ENCODE measurements at regions not wholly inside any gene's neighbourhood (a gene's known extent, or its start where the extent isn't known, plus 50 kb on each side); places are given as distances from the start of the nearest gene placed in this dataset.
"Not testable (repeated sequence)": the region's sequence is repeated elsewhere in the genome, so short reads cannot be mapped to it uniquely, and the experiment has no call there.

DNA sequence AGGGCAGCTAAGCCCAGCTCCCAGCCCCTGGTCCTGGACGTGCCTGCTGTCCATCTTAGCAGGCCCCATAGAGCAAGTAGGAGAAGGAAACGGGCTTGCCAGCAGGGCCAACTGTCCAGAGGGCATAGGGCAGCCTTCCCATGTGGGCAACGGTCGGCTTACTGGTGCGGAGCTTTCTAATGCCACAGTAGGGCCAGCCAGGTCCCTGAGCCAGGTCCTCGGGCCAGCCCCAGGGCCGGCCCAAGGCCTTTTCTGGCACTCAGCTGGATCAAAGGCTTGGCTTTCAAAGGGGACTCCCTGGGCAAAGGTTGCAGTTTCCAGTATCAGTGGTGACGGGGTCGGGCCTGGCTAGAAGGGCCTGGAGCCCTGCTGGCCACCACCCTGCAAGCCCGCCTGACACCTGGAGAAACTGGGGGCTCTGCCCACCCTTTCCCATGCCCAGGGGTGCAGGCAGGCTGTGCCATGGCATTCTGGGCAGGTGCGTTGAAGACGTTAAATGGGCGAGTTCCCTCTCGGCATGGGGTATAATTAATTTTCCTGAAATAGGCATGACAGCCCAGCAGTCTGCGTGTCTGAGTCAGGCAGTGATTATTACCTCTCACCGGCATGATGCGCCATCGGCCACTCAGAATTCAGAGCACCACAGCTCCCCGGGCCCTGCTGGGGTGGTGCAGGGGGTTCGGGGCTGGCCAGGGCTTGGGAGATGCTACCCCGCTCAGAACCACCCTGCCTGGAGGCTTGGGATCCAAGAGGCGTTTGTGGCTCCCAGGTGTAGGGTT, 4387.3 kb upstream of the TPTE start:
- H4K20me1 ChIP-seq (ENCODE audit: control insufficient read depth, extremely low read depth, insufficient read depth, low read length); H3K36me3 ChIP-seq (ENCODE audit: control insufficient read depth, insufficient read depth, low read length); DNase-seq (ENCODE audit: low read depth in 2 of 2); H3K27ac ChIP-seq (ENCODE audit: insufficient read depth, low read length); H3K9ac ChIP-seq (ENCODE audit: insufficient read depth, low read length); H3K4me1 ChIP-seq (ENCODE audit: control insufficient read depth, extremely low read depth, insufficient read depth, low read length); H3K4me3 ChIP-seq (replicated peaks in 1 of 4; ENCODE audit: control extremely low read depth in 1 of 4, insufficient read depth in 1 of 4, low read depth in 3 of 4, low read length in 4 of 4); H3K9me3 ChIP-seq (ENCODE audit: control insufficient read depth, insufficient read depth, low read depth, low read length); H3K27me3 ChIP-seq (ENCODE audit: control insufficient read depth, insufficient read depth, low read length); H2AFZ ChIP-seq (ENCODE audit: low read length); H3K79me2 ChIP-seq (ENCODE audit: control insufficient read depth, insufficient read depth, low read length); H3K4me2 ChIP-seq (ENCODE audit: extremely low read depth, insufficient read depth, low read length): not testable (repeated sequence)

DNA sequence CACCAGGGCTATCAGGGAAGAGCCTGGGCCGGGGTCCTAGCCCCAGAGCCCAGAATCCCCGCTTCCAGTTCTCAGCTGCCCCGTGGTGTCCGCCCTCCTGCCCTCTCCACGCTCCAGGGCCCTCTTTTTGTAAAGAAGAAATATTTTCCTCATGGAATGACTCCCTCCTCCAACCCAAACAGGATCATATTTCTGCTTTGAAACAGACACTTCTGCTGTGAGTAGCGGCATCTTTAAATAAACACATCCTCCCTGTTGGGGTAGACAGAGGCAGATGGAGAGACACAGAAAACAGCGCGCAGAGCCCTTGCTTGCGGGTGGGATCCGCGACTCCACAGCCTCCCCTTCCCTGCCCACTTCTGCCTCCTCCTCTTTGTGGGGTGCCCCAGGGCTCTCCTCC, 4384.7 kb upstream of the TPTE start:
- H3K4me1 ChIP-seq (ENCODE audit: control insufficient read depth, extremely low read depth, insufficient read depth, low read length); H3K27me3 ChIP-seq (ENCODE audit: control insufficient read depth, insufficient read depth, low read length); H3K9me3 ChIP-seq (ENCODE audit: control insufficient read depth, insufficient read depth, low read depth, low read length); H3K4me3 ChIP-seq (replicated peaks in 1 of 4; ENCODE audit: control extremely low read depth in 1 of 4, insufficient read depth in 1 of 4, low read depth in 3 of 4, low read length in 4 of 4); DNase-seq (ENCODE audit: low read depth in 2 of 2); H4K20me1 ChIP-seq (ENCODE audit: control insufficient read depth, extremely low read depth, insufficient read depth, low read length); H3K27ac ChIP-seq (ENCODE audit: insufficient read depth, low read length); H3K9ac ChIP-seq (ENCODE audit: insufficient read depth, low read length); H2AFZ ChIP-seq (ENCODE audit: low read length); H3K36me3 ChIP-seq (ENCODE audit: control insufficient read depth, insufficient read depth, low read length); H3K4me2 ChIP-seq (ENCODE audit: extremely low read depth, insufficient read depth, low read length); H3K79me2 ChIP-seq (ENCODE audit: control insufficient read depth, insufficient read depth, low read length): not testable (repeated sequence)

DNA sequence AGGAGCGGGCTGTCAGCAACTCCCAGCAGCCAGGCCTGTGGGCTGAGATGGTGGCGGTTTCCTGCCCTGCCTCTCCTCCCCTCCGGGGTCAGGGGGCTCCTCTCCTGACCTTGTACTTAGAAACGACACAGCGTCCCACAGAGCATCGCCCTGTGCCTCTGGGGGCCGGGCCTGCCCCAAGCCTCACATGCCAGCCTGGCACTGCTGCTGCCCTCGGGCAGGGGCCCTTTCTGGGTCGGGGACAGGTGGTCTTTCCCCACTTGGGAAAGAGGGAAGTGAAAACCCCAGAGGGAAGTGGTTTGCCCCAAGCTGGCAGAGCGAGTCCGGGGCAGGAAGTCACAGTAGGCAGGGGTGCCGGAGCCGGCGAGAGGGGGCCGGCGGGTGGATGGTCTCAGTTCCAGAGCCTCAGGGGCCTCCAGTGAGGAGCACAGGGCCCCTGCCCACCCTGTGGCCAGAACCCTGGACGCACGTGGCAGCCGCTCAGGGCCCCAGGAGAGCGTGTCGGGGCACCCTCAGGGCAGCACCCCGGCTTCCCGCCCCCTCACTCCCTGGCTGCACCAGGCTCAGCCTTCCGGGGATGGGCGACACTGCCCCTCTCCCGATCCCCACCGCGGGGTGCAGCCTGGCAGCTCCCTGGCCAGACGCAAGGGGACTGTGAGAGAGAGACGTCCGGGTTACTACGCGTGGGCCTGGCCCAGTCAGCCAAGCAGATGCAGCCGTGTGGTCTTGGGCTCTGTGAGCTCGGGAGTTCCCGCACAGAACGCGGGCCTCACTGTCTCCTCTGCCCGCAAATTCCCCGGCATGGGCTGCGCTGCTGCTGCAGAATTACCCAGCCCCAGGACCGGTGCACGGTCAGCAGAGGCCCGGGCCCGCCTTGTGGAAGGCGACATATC, 4382.9 kb upstream of the TPTE start:
- DNase-seq (ENCODE audit: low read depth in 2 of 2); H3K4me3 ChIP-seq (replicated peaks in 1 of 4; ENCODE audit: control extremely low read depth in 1 of 4, insufficient read depth in 1 of 4, low read depth in 3 of 4, low read length in 4 of 4); H3K4me1 ChIP-seq (ENCODE audit: control insufficient read depth, extremely low read depth, insufficient read depth, low read length); H3K36me3 ChIP-seq (ENCODE audit: control insufficient read depth, insufficient read depth, low read length); H3K4me2 ChIP-seq (ENCODE audit: extremely low read depth, insufficient read depth, low read length); H3K9me3 ChIP-seq (ENCODE audit: control insufficient read depth, insufficient read depth, low read depth, low read length); H3K27ac ChIP-seq (ENCODE audit: insufficient read depth, low read length); H3K27me3 ChIP-seq (ENCODE audit: control insufficient read depth, insufficient read depth, low read length); H2AFZ ChIP-seq (ENCODE audit: low read length); H3K9ac ChIP-seq (ENCODE audit: insufficient read depth, low read length); H3K79me2 ChIP-seq (ENCODE audit: control insufficient read depth, insufficient read depth, low read length); H4K20me1 ChIP-seq (ENCODE audit: control insufficient read depth, extremely low read depth, insufficient read depth, low read length): not testable (repeated sequence)

DNA sequence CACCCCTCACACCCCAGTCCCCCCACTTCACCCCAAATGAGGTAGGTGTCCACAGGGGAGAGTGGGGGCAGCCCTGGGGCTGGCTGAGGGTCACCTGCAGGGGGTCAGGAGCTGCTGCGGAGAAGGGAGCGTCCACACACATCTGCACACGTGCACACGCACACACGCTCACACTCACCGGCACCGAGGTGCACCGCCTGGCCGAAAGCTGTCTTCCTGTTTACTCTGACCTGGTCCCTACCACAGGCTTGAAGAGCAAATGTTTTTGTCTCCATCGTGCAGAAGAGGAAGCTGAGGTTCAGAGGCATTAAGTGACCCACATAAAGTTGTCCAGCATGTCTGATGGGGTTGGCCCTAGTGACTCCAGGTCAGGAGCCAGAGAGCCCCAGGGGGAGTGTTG, 4382.1 kb upstream of the TPTE start:
- not testable (repeated sequence) for H3K4me2 ChIP-seq (ENCODE audit: extremely low read depth, insufficient read depth, low read length); H3K9me3 ChIP-seq (ENCODE audit: control insufficient read depth, insufficient read depth, low read depth, low read length); H3K79me2 ChIP-seq (ENCODE audit: control insufficient read depth, insufficient read depth, low read length); H3K4me1 ChIP-seq (ENCODE audit: control insufficient read depth, extremely low read depth, insufficient read depth, low read length); H3K27ac ChIP-seq (ENCODE audit: insufficient read depth, low read length); DNase-seq (ENCODE audit: low read depth in 2 of 2); H2AFZ ChIP-seq (ENCODE audit: low read length); H3K4me3 ChIP-seq (replicated peaks in 1 of 4; ENCODE audit: control extremely low read depth in 1 of 4, insufficient read depth in 1 of 4, low read depth in 3 of 4, low read length in 4 of 4); H3K27me3 ChIP-seq (ENCODE audit: control insufficient read depth, insufficient read depth, low read length); H3K9ac ChIP-seq (ENCODE audit: insufficient read depth, low read length); H4K20me1 ChIP-seq (ENCODE audit: control insufficient read depth, extremely low read depth, insufficient read depth, low read length); H3K36me3 ChIP-seq (ENCODE audit: control insufficient read depth, insufficient read depth, low read length)

DNA sequence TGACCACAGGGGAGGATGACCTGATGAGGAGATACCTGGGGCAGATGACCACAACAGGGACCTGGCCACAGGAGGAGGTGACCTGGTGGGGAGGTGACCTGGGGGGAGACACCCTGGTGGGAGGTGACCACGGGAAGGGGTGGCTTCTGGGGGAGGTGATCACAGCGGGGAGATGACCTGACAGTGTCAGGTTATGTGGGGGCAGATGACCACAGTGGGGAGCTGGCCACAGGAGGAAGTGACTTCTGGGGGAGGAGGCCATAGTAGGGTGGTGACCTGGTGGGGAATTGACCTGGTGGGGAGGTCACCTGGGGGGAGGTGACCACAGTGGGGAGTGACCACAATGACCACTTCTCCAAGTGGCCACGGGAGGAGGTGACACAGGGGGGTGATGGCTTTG, 4381.5 kb upstream of the TPTE start:
- H2AFZ ChIP-seq (ENCODE audit: low read length); H3K9ac ChIP-seq (ENCODE audit: insufficient read depth, low read length); H3K9me3 ChIP-seq (ENCODE audit: control insufficient read depth, insufficient read depth, low read depth, low read length); H4K20me1 ChIP-seq (ENCODE audit: control insufficient read depth, extremely low read depth, insufficient read depth, low read length); H3K4me1 ChIP-seq (ENCODE audit: control insufficient read depth, extremely low read depth, insufficient read depth, low read length); H3K27ac ChIP-seq (ENCODE audit: insufficient read depth, low read length); H3K27me3 ChIP-seq (ENCODE audit: control insufficient read depth, insufficient read depth, low read length); DNase-seq (ENCODE audit: low read depth in 2 of 2); H3K36me3 ChIP-seq (ENCODE audit: control insufficient read depth, insufficient read depth, low read length); H3K4me2 ChIP-seq (ENCODE audit: extremely low read depth, insufficient read depth, low read length); H3K4me3 ChIP-seq (replicated peaks in 1 of 4; ENCODE audit: control extremely low read depth in 1 of 4, insufficient read depth in 1 of 4, low read depth in 3 of 4, low read length in 4 of 4); H3K79me2 ChIP-seq (ENCODE audit: control insufficient read depth, insufficient read depth, low read length): not testable (repeated sequence)

DNA sequence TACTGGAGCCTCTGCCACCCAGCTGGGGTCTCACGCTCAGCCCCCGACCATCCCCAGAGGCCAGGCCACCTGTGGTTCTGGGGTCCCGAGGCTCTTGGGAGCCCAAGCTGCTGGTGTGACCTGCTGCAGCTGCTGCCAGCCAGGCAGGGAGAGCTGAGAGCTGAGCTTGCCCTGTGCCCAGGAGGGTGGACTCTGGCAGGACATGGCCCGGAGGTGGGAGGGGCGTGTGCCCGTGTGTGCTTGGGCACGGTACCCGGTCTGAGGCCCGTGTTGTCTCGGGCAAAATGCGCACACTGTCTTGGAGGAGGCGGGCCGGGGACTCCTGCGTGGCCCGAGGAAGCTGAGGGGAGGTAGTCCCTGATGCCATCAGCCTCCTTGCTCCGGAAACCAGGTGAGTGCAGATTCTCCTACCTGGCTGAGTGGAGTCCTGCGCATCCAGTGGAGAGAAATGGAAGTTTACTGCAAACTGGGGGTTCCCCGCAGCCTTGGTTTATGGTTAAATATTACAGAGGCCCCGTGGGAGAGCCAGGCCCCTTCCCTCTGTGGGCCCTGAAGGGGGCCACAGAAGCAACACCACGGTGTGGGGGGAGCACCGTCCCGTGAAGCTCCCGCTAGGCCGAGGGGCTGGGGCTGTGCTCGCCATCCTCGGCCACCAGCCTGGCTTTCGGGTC, 4380.8 kb upstream of the TPTE start:
- not testable (repeated sequence) for H3K4me2 ChIP-seq (ENCODE audit: extremely low read depth, insufficient read depth, low read length); H3K79me2 ChIP-seq (ENCODE audit: control insufficient read depth, insufficient read depth, low read length); H3K36me3 ChIP-seq (ENCODE audit: control insufficient read depth, insufficient read depth, low read length); H3K4me1 ChIP-seq (ENCODE audit: control insufficient read depth, extremely low read depth, insufficient read depth, low read length); H2AFZ ChIP-seq (ENCODE audit: low read length); H3K9ac ChIP-seq (ENCODE audit: insufficient read depth, low read length); H3K27ac ChIP-seq (ENCODE audit: insufficient read depth, low read length); H3K4me3 ChIP-seq (replicated peaks in 1 of 4; ENCODE audit: control extremely low read depth in 1 of 4, insufficient read depth in 1 of 4, low read depth in 3 of 4, low read length in 4 of 4); H3K9me3 ChIP-seq (ENCODE audit: control insufficient read depth, insufficient read depth, low read depth, low read length); H4K20me1 ChIP-seq (ENCODE audit: control insufficient read depth, extremely low read depth, insufficient read depth, low read length); H3K27me3 ChIP-seq (ENCODE audit: control insufficient read depth, insufficient read depth, low read length); DNase-seq (ENCODE audit: low read depth in 2 of 2)
